Stomach (tissue), 4 donors: ENCODE measurements at regions not wholly inside any gene's neighbourhood (a gene's known extent, or its start where the extent isn't known, plus 50 kb on each side); places are given as distances from the start of the nearest gene placed in this dataset.

Source experiments
- CTCF ChIP-seq, 7 experiments: fragments of 450-650 bp in 4 of 7; fragments of 200-600 bp in 3 of 7; sonication (generic) in 3 of 7; IDR thresholded peaks; one replicate each; pipeline ENCODE4 v1.5.1; 2016 to 2019; ENCODE audit warnings: antibody characterized with exemption in 7 of 7, control low read depth in 2 of 7, mild to moderate bottlenecking in 1 of 7
- POLR2AphosphoS5 ChIP-seq, 3 donors: sonication (generic); formaldehyde crosslinking; IDR thresholded peaks; one replicate each; pipeline ENCODE4 v1.6.1; 2016; ENCODE audit warnings: antibody characterized with exemption in 3 of 3

- no peak for TF ChIP-seq CTCF (IDR thresholded peaks at IDR 0.05)
- no peak for TF ChIP-seq POLR2AphosphoS5 (IDR thresholded peaks at IDR 0.05)
Measured at GRCh38 chr16:35197656-35198055, 1738.2 kb downstream of the TP53TG3F start.
